WERI-Rb-1 (cell line): ENCODE measurements at regions not wholly inside any gene's neighbourhood (a gene's known extent, or its start where the extent isn't known, plus 50 kb on each side); places are given as distances from the start of the nearest gene placed in this dataset.

Experiments used
- DNase-seq: peaks from one replicate; pipeline ENCODE4 v3.0.0-alpha.2; 2020
- H3K27ac ChIP-seq: fragments of 250-450 bp; sonication (Bioruptor Pico); 2 replicates; pipeline ENCODE4 v1.5.1; 2020; ENCODE audit warnings: mild to moderate bottlenecking, moderate library complexity
- H3K27me3 ChIP-seq: fragments of 250-450 bp; sonication (Bioruptor Pico); 2 replicates; pipeline ENCODE4 v1.5.1; 2021; ENCODE audit warnings: mild to moderate bottlenecking, low read depth, moderate library complexity; ENCODE audit not compliant: insufficient read depth, severe bottlenecking
- H3K36me3 ChIP-seq: fragments of 250-450 bp; sonication (Bioruptor Pico); 2 replicates; pipeline ENCODE4 v1.5.1; 2020; ENCODE audit warnings: mild to moderate bottlenecking, moderate library complexity
- H3K4me3 ChIP-seq: 2 replicates; pipeline ENCODE4 v1.5.1; 2011; ENCODE audit warnings: low read depth, mild to moderate bottlenecking, control low read depth, low read length
- H3K9me3 ChIP-seq: fragments of 250-450 bp; sonication (Bioruptor Pico); 2 replicates; pipeline ENCODE4 v1.5.1; 2021; ENCODE audit warnings: mild to moderate bottlenecking, moderate library complexity; ENCODE audit not compliant: severe bottlenecking
- TF ChIP-seq, protein P1 (sequence below): IDR thresholded peaks from 2 replicates; pipeline ENCODE4 v1.5.1; 2011; ENCODE audit warnings: low read depth, mild to moderate bottlenecking, control low read depth, inconsistent platforms, low read length

DNA sequence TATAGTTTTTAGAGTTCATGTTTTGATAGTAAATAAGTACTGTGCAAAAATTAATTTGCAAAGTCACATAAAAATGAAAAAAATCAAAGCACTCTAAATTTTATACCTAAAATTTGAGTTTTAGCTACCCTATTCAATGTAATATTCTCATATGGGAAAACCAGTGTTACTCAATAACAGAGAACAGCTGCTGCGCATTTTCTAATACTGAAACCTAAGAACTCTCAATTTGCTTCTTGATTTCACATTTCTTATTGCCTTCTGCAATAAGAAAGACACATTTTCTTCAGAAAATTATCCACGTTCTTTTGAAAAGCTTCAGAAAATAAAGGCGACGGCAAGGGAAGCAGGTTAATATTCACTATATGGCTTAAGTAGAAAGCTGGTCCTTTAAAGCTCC is 199.1 kb upstream of the CCDC150 start:
- Histone ChIP-seq H3K27me3 (no peaks in the 10 kb centered on the region), H3K27ac (no peak overlapping the region), H3K4me3 (no peak overlapping the region), H3K9me3 (no peaks in the 10 kb centered on the region), H3K36me3 (no peaks in the 10 kb centered on the region)
- TF ChIP-seq, protein P1, sequence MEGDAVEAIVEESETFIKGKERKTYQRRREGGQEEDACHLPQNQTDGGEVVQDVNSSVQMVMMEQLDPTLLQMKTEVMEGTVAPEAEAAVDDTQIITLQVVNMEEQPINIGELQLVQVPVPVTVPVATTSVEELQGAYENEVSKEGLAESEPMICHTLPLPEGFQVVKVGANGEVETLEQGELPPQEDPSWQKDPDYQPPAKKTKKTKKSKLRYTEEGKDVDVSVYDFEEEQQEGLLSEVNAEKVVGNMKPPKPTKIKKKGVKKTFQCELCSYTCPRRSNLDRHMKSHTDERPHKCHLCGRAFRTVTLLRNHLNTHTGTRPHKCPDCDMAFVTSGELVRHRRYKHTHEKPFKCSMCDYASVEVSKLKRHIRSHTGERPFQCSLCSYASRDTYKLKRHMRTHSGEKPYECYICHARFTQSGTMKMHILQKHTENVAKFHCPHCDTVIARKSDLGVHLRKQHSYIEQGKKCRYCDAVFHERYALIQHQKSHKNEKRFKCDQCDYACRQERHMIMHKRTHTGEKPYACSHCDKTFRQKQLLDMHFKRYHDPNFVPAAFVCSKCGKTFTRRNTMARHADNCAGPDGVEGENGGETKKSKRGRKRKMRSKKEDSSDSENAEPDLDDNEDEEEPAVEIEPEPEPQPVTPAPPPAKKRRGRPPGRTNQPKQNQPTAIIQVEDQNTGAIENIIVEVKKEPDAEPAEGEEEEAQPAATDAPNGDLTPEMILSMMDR: no peak
- DNase-seq: no peak

DNA sequence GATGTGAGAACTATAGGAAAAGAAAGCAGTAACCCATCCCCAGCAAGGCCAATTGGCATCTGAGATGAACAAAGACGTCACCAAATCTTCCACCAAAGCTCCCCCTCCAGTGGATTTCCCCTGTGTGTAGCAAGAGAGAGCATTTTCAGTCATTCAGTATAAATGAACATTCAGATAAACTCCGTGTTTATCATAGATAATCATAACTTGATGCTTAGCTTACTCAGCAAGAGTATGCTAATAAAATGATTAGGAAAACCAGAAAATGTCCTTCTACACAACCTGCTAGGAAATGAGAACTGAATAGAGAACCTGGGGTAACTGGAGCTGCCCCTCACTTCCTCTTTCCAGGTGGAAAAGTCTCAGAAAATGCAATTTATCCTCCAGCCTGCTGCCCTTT is 198.0 kb upstream of the CCDC150 start:
- DNase-seq: no peak
- Histone ChIP-seq H3K36me3 (no peaks in the 10 kb centered on the region), H3K4me3 (no peak overlapping the region), H3K27ac (no peak overlapping the region), H3K27me3 (no peaks in the 10 kb centered on the region), H3K9me3 (no peaks in the 10 kb centered on the region)
- TF ChIP-seq, protein P1: no peak

- Histone ChIP-seq H3K36me3 (no peaks in the 10 kb centered on the region), H3K27ac (no peak overlapping the region), H3K4me3 (no peak overlapping the region), H3K9me3 (no peaks in the 10 kb centered on the region), H3K27me3 (no peaks in the 10 kb centered on the region)
- TF ChIP-seq, protein P1: no peak
- DNase-seq: no peak
Measured at GRCh38 chr2:196442211-196442610, 197.3 kb upstream of the CCDC150 start.

GRCh38 chr2:196444442-196444841 is 195.1 kb upstream of the CCDC150 start:
- Histone ChIP-seq H3K27me3 (no peaks in the 10 kb centered on the region), H3K9me3 (no peaks in the 10 kb centered on the region), H3K36me3 (no peaks in the 10 kb centered on the region), H3K4me3 (no peak overlapping the region), H3K27ac (no peak overlapping the region)
- TF ChIP-seq, protein P1: no peak
- no peak for DNase-seq

- no peak overlapping the region for H3K4me3 ChIP-seq
- TF ChIP-seq, protein P1: no peak
Measured at GRCh38 chr2:196445991-196446390, 193.5 kb upstream of the CCDC150 start.

GRCh38 chr2:196448407-196449079 is 191.0 kb upstream of the CCDC150 start:
- no peaks in the 10 kb centered on the region for H3K9me3 ChIP-seq
- DNase-seq: no peak
- no peak overlapping the region for H3K27ac ChIP-seq
- H3K36me3 ChIP-seq: no peaks in the 10 kb centered on the region
- TF ChIP-seq, protein P1: no peak
- no peak overlapping the region for H3K4me3 ChIP-seq
- H3K27me3 ChIP-seq: no peaks in the 10 kb centered on the region

More at GRCh38 chr2:196445991-196446390, 193.5 kb upstream of the CCDC150 start:
- DNase-seq: no peak
- no peaks in the 10 kb centered on the region for H3K36me3 ChIP-seq
- no peaks in the 10 kb centered on the region for H3K9me3 ChIP-seq
- H3K27me3 ChIP-seq: no peaks in the 10 kb centered on the region
- no peak overlapping the region for H3K27ac ChIP-seq
